ENCODE measurements at regions not wholly inside any gene's neighbourhood (a gene's known extent, or its start where the extent isn't known, plus 50 kb on each side); places are given as distances from the start of the nearest gene placed in this dataset.

GRCh38 chr6:81235512-81235911 is 517.0 kb downstream of the TENT5A start:
- H3K27ac ChIP-seq (ENCODE audit: low read depth) = no peak overlapping the region
- H2AFZ ChIP-seq = no peak overlapping the region
- H3K27ac Mint-ChIP-seq = peak overlapping the region; percentile 11; the same call in 1 of the 2 replicates
- no peak overlapping the region for H3K4me3 Mint-ChIP-seq
- H3F3A ChIP-seq (replicated peaks; ENCODE audit: low read depth) = no peaks in the 10 kb centered on the region
- H3K4me2 ChIP-seq = no peak overlapping the region
- H3K27me3 Mint-ChIP-seq (ENCODE audit: insufficient read depth, low read depth, poor library complexity) = peaks cover 2% of the 10 kb centered on the region
- H4K20me1 ChIP-seq (replicated peaks; ENCODE audit: insufficient read depth) = no peaks in the 10 kb centered on the region
- DNase-seq (ENCODE audit: low spot score) (no peak), ATAC-seq (no peak)
- no peaks in the 10 kb centered on the region for H3K9me2 ChIP-seq (ENCODE audit: insufficient read depth)
- H3K4me1 ChIP-seq (ENCODE audit: insufficient read depth) = no peaks in the 10 kb centered on the region
- H3K27me3 ChIP-seq (ENCODE audit: insufficient read depth) = no peaks in the 10 kb centered on the region
- H3K79me2 ChIP-seq (replicated peaks; ENCODE audit: insufficient read depth) = no peaks in the 10 kb centered on the region
- no peaks in the 10 kb centered on the region for H3K36me3 Mint-ChIP-seq (ENCODE audit: low read depth)
- H3K36me3 ChIP-seq (ENCODE audit: insufficient read depth) = no peaks in the 10 kb centered on the region
- no peaks in the 10 kb centered on the region for H3K9me3 Mint-ChIP-seq
- TF ChIP-seq JUNB (IDR thresholded peaks at IDR 0.05; ENCODE audit: unreplicated experiment) (no peak), CREB1 (CRISPR knock-in tag; IDR thresholded peaks at IDR 0.05; ENCODE audit: low read depth) (no peak), ZNF331 (CRISPR knock-in tag; IDR thresholded peaks at IDR 0.05; ENCODE audit: low read depth) (no peak), ETS1 (IDR thresholded peaks at IDR 0.05) (no peak), ZNF462 (CRISPR knock-in tag; IDR thresholded peaks at IDR 0.05) (no peak), EZH2 (IDR thresholded peaks at IDR 0.05; ENCODE audit: low read depth, unreplicated experiment) (no peak), ZNF114 (CRISPR knock-in tag; IDR thresholded peaks at IDR 0.05) (no peak), STAT1 (IDR thresholded peaks at IDR 0.05; ENCODE audit: unreplicated experiment) (no peak), NANOG (IDR thresholded peaks at IDR 0.05; ENCODE audit: borderline replicate concordance) (no peak), POLR2AphosphoS5 (IDR thresholded peaks at IDR 0.05; ENCODE audit: low read depth) (no peak), EZH2phosphoT487 (IDR thresholded peaks at IDR 0.05; ENCODE audit: unreplicated experiment) (no peak)
- TF ChIP-seq, protein P1, sequence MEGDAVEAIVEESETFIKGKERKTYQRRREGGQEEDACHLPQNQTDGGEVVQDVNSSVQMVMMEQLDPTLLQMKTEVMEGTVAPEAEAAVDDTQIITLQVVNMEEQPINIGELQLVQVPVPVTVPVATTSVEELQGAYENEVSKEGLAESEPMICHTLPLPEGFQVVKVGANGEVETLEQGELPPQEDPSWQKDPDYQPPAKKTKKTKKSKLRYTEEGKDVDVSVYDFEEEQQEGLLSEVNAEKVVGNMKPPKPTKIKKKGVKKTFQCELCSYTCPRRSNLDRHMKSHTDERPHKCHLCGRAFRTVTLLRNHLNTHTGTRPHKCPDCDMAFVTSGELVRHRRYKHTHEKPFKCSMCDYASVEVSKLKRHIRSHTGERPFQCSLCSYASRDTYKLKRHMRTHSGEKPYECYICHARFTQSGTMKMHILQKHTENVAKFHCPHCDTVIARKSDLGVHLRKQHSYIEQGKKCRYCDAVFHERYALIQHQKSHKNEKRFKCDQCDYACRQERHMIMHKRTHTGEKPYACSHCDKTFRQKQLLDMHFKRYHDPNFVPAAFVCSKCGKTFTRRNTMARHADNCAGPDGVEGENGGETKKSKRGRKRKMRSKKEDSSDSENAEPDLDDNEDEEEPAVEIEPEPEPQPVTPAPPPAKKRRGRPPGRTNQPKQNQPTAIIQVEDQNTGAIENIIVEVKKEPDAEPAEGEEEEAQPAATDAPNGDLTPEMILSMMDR (conservative IDR thresholded peaks at IDR 0.05; ENCODE audit: low read depth in 2 of 2) = no peak
- TF ChIP-seq, protein P2, sequence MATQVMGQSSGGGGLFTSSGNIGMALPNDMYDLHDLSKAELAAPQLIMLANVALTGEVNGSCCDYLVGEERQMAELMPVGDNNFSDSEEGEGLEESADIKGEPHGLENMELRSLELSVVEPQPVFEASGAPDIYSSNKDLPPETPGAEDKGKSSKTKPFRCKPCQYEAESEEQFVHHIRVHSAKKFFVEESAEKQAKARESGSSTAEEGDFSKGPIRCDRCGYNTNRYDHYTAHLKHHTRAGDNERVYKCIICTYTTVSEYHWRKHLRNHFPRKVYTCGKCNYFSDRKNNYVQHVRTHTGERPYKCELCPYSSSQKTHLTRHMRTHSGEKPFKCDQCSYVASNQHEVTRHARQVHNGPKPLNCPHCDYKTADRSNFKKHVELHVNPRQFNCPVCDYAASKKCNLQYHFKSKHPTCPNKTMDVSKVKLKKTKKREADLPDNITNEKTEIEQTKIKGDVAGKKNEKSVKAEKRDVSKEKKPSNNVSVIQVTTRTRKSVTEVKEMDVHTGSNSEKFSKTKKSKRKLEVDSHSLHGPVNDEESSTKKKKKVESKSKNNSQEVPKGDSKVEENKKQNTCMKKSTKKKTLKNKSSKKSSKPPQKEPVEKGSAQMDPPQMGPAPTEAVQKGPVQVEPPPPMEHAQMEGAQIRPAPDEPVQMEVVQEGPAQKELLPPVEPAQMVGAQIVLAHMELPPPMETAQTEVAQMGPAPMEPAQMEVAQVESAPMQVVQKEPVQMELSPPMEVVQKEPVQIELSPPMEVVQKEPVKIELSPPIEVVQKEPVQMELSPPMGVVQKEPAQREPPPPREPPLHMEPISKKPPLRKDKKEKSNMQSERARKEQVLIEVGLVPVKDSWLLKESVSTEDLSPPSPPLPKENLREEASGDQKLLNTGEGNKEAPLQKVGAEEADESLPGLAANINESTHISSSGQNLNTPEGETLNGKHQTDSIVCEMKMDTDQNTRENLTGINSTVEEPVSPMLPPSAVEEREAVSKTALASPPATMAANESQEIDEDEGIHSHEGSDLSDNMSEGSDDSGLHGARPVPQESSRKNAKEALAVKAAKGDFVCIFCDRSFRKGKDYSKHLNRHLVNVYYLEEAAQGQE (IDR thresholded peaks at IDR 0.05; ENCODE audit: unreplicated experiment) = no peak
- no peaks in the 10 kb centered on the region for H3K4me1 Mint-ChIP-seq
- H3K4me3 ChIP-seq = no peak overlapping the region

All from GM23338 (cell line).